Psoas muscle (tissue), 7 donors: ENCODE measurements at regions not wholly inside any gene's neighbourhood (a gene's known extent, or its start where the extent isn't known, plus 50 kb on each side); places are given as distances from the start of the nearest gene placed in this dataset.

Experiments
- ATAC-seq, 4 donors: fragments of 200-7000 bp; cut with Tn5 transposase; one replicate each; pipeline ENCODE4 v1.9.1; 2020; ENCODE audit warnings: moderate library complexity in 3 of 4, mild to moderate bottlenecking in 2 of 4
- DNase-seq, 2 donors: peaks; one replicate each; pipeline ENCODE4 v3.0.0-alpha.2; 2020
- H3K27ac ChIP-seq: fragments of 200-600 bp; one replicate; pipeline ENCODE4 v1.8.0; 2022
- H3K27me3 ChIP-seq, 3 donors: fragments of 200-600 bp in 1 of 3; one replicate each; pipeline versions ENCODE4 v1.6.1 to v1.8.0; 2013 to 2022; ENCODE audit warnings: low read length in 2 of 3, mild to moderate bottlenecking in 2 of 3, moderate library complexity in 1 of 3; ENCODE audit not compliant: insufficient read depth in 3 of 3
- H3K36me3 ChIP-seq, 2 donors: fragments of 200-600 bp in 1 of 2; one replicate each; pipeline versions ENCODE4 v1.6.1 to v1.8.0; 2013 to 2022; ENCODE audit warnings: low read depth in 1 of 2, mild to moderate bottlenecking in 1 of 2, moderate library complexity in 1 of 2; ENCODE audit not compliant: insufficient read depth in 1 of 2
- H3K4me1 ChIP-seq: fragments of 200-600 bp; one replicate; pipeline ENCODE4 v1.8.0; 2022
- H3K4me3 ChIP-seq: fragments of 200-600 bp; one replicate; pipeline ENCODE4 v1.8.0; 2022; ENCODE audit warnings: mild to moderate bottlenecking
- H3K9me3 ChIP-seq: fragments of 200-600 bp; one replicate; pipeline ENCODE4 v1.8.0; 2022
- WGBS, 3 donors: extraction: QIAGEN DNeasy Blood & Tissue Kit; methylation state at CpG; one replicate each; pipeline versions ENCODE4 v1.1.6 to v1.1.7; 2013; 5-methylcytosine and 5-hydroxymethylcytosine counted together
- intact Hi-C, 2 donors: fragments of 100-400 bp; cut with DNase I; formaldehyde crosslinking; loops; one replicate each; pipeline versions ENCODE4 v1.11.0 to v1.14.2; 2022
- TF ChIP-seq, protein P1 (sequence below): fragments of 200-600 bp; IDR thresholded peaks from one replicate; pipeline ENCODE4 v1.8.0; 2022; ENCODE audit warnings: antibody characterized with exemption
- donor health status: healthy with polysubstance abuse.
- donor health status: DM: no; HTN: no; CAD: no; lungs with moderate emphysema.
- donor health status: Bipolar disorder and iron deficiency.
- donor health status: healthy.
- donor health status: DM: yes; HTN: yes; CAD: no.
- donor health status: DM: no; HTN: no; CAD: no.
- donor health status: DM: yes; HTN: yes; CAD: no.

DNA sequence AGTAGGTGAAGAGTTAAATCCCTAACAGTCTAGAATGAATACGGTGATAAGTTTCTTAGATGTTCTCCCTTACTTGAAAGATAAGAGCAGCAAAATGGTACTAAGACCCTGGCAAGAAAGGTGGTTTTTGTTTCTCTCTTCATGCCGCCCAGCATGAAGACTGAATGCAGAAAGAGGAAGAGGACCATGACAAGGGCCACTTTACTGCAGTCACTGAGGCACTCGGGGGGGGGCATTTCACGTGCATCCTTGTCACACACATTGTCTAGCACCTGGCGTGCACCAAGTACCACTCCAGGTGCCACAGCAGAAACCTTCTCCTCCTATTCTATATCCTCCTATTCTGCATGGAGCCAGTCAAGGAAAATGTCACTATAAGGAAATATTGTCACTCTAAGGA is 222.0 kb downstream of the TOMM20 start:
- no peak for DNase-seq
- TF ChIP-seq, protein P1, sequence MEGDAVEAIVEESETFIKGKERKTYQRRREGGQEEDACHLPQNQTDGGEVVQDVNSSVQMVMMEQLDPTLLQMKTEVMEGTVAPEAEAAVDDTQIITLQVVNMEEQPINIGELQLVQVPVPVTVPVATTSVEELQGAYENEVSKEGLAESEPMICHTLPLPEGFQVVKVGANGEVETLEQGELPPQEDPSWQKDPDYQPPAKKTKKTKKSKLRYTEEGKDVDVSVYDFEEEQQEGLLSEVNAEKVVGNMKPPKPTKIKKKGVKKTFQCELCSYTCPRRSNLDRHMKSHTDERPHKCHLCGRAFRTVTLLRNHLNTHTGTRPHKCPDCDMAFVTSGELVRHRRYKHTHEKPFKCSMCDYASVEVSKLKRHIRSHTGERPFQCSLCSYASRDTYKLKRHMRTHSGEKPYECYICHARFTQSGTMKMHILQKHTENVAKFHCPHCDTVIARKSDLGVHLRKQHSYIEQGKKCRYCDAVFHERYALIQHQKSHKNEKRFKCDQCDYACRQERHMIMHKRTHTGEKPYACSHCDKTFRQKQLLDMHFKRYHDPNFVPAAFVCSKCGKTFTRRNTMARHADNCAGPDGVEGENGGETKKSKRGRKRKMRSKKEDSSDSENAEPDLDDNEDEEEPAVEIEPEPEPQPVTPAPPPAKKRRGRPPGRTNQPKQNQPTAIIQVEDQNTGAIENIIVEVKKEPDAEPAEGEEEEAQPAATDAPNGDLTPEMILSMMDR, result no peak
- Histone ChIP-seq H3K4me3 (no peak overlapping the region), H3K4me1 (no peaks in the 10 kb centered on the region), H3K27ac (no peak overlapping the region), H3K9me3 (no peaks in the 10 kb centered on the region), H3K27me3 (no peaks in the 10 kb centered on the region), H3K36me3 (no peaks in the 10 kb centered on the region)
- intact Hi-C loops, result no loop called here
- WGBS, 3 donors, result 91 to 97% (median 96%) methylated on average over 5 of the region's 5 CpGs
- ATAC-seq, result no peak

GRCh38 chr1:234902774-234903547 is 225.7 kb downstream of the TOMM20 start:
- TF ChIP-seq, protein P1, result no peak
- Histone ChIP-seq H3K4me1 (peaks cover 14% of the 10 kb centered on the region), H3K27me3 (no peaks in the 10 kb centered on the region), H3K9me3 (no peaks in the 10 kb centered on the region), H3K27ac (no peak overlapping the region), H3K36me3 (no peaks in the 10 kb centered on the region), H3K4me3 (no peak overlapping the region)
- ATAC-seq (no peak), DNase-seq (no peak)
- intact Hi-C loops, result no loop called here
- WGBS, 3 donors, result 89 to 95% (median 91%) methylated on average over 7 of the region's 7 CpGs

GRCh38 chr1:234901491-234902049 is 227.1 kb downstream of the TOMM20 start:
- WGBS, 3 donors, result 85 to 86% (median 85%) methylated on average over 10 of the region's 10 CpGs
- H3K36me3 ChIP-seq, result no peaks in the 10 kb centered on the region
- H3K4me3 ChIP-seq, result no peak overlapping the region
- no peak overlapping the region for H3K27ac ChIP-seq
- ATAC-seq, result no peak
- DNase-seq, result no peak
- H3K4me1 ChIP-seq, result peaks cover 27% of the 10 kb centered on the region
- H3K9me3 ChIP-seq, result no peaks in the 10 kb centered on the region
- no peaks in the 10 kb centered on the region for H3K27me3 ChIP-seq
- TF ChIP-seq, protein P1, result no peak
- intact Hi-C loops, result no loop called here

- WGBS, 3 donors, result 39 to 67% (median 46%) methylated on average over 3 of the region's 3 CpGs
- Histone ChIP-seq H3K4me1 (peaks cover 27% of the 10 kb centered on the region), H3K27me3 (no peaks in the 10 kb centered on the region), H3K9me3 (no peaks in the 10 kb centered on the region), H3K4me3 (no peak overlapping the region), H3K36me3 (no peaks in the 10 kb centered on the region), H3K27ac (peak overlapping the region; percentile 90)
- TF ChIP-seq, protein P1, result no peak
- DNase-seq (no peak), ATAC-seq (peak; percentile 27 to 48 (median 40))
- intact Hi-C loops, result no loop called here
Measured at GRCh38 chr1:234900595-234900994, 228.0 kb downstream of the TOMM20 start.
